T-cell (primary cell): ENCODE measurements at regions not wholly inside any gene's neighbourhood (a gene's known extent, or its start where the extent isn't known, plus 50 kb on each side); places are given as distances from the start of the nearest gene placed in this dataset.

Source experiments
- ATAC-seq, 4 experiments: fragments of 200-7000 bp in 3 of 4; fragments of 150-1000 bp in 1 of 4; cut with Tn5 transposase; replicated peaks in 1 of 4; 1 replicate in 3 of 4; 2 replicates in 1 of 4; pipeline ENCODE4 v1.10.0; 2021; ENCODE audit warnings: moderate library complexity in 3 of 4, mild to moderate bottlenecking in 2 of 4, moderate number of reproducible peaks in 1 of 4
- CTCF ChIA-PET, 2 donors: fragments of 300-600 bp; sonication (Branson Sonifier 250); formaldehyde crosslinking; loops; one replicate each; lab custom pipeline; 2022; ENCODE audit warnings: antibody characterized with exemption in 2 of 2; lab: Charles Lee
- POLR2A ChIA-PET, 2 donors: fragments of 300-600 bp; sonication (Branson Sonifier 250); formaldehyde crosslinking; loops; one replicate each; lab custom pipeline; 2022; ENCODE audit warnings: antibody characterized with exemption in 2 of 2; lab: Charles Lee
- DNase-seq, 35 experiments: peaks; one replicate each; pipeline versions ENCODE4 v3.0.0 to v3.0.0-alpha.2; 2013 to 2023
- H3K27ac ChIP-seq: one replicate; pipeline ENCODE4 v1.5.1; 2013; ENCODE audit warnings: low read length
- H3K27me3 ChIP-seq, 2 experiments: replicated peaks in 1 of 2; 1 replicate in 1 of 2; 2 replicates in 1 of 2; pipeline versions ENCODE4 v1.6.1 to v1.7.0; 2013; ENCODE audit warnings: low read length in 1 of 2, mixed read lengths in 1 of 2; ENCODE audit not compliant: control insufficient read depth in 2 of 2, insufficient read depth in 2 of 2; ENCODE audit errors: extremely low read depth in 1 of 2
- H3K36me3 ChIP-seq, 2 donors: 1 replicate in 1 of 2; 2 replicates in 1 of 2; pipeline versions ENCODE4 v1.6.1 to v1.7.0; 2013; ENCODE audit warnings: low read length in 1 of 2; ENCODE audit not compliant: control insufficient read depth in 2 of 2, insufficient read depth in 1 of 2; ENCODE audit errors: extremely low read depth in 1 of 2
- H3K4me1 ChIP-seq, 2 experiments: 1 replicate in 1 of 2; 2 replicates in 1 of 2; pipeline versions ENCODE4 v1.6.1 to v1.7.0; 2013; ENCODE audit warnings: low read length in 2 of 2, mixed read lengths in 1 of 2; ENCODE audit not compliant: insufficient read depth in 2 of 2, control insufficient read depth in 1 of 2; ENCODE audit errors: extremely low read depth in 1 of 2
- H3K4me3 ChIP-seq, 2 donors: 1 replicate in 1 of 2; 2 replicates in 1 of 2; pipeline versions ENCODE4 v1.5.1 to v1.7.0; 2013; ENCODE audit warnings: mild to moderate bottlenecking in 2 of 2, low read length in 1 of 2, moderate library complexity in 1 of 2; ENCODE audit not compliant: control insufficient read depth in 1 of 2; ENCODE audit errors: extremely low read depth in 1 of 2
- H3K9me3 ChIP-seq: 2 replicates; pipeline ENCODE4 v1.7.0; 2013
- H3K27ac Mint-ChIP-seq, 2 donors: one replicate each; pipeline ENCODE4 v1.8.0; 2020 to 2021; ENCODE audit warnings: mild to moderate bottlenecking in 2 of 2, mixed read lengths in 2 of 2
- H3K27me3 Mint-ChIP-seq, 2 donors: one replicate each; pipeline ENCODE4 v1.8.0; 2021 to 2022; ENCODE audit warnings: mixed read lengths in 2 of 2
- H3K36me3 Mint-ChIP-seq: one replicate; pipeline ENCODE4 v1.8.0; 2021; ENCODE audit warnings: mixed read lengths
- H3K4me1 Mint-ChIP-seq, 3 donors: one replicate each; pipeline ENCODE4 v1.8.0; 2020 to 2022; ENCODE audit warnings: mixed read lengths in 3 of 3, mild to moderate bottlenecking in 1 of 3
- H3K4me3 Mint-ChIP-seq, 3 donors: one replicate each; pipeline ENCODE4 v1.8.0; 2020 to 2022; ENCODE audit warnings: mild to moderate bottlenecking in 3 of 3, mixed read lengths in 3 of 3, moderate library complexity in 3 of 3
- H3K9me3 Mint-ChIP-seq, 3 donors: one replicate each; pipeline ENCODE4 v1.8.0; 2020 to 2022; ENCODE audit warnings: mixed read lengths in 3 of 3
- WGBS: methylation state at CpG from one replicate; pipeline ENCODE4 v1.1.5; 2013; ENCODE audit warnings: missing lambda C conversion rate; ENCODE audit not compliant: insufficient coverage; 5-methylcytosine and 5-hydroxymethylcytosine counted together

GRCh38 chr4:155592179-155592937 lies 74.3 kb upstream of the GUCY1A1 start:
- H3K4me3 ChIP-seq: no peak overlapping the region
- no peak overlapping the region for H3K4me3 Mint-ChIP-seq
- ATAC-seq (no peak), DNase-seq (no peak)
- no peak overlapping the region for H3K27ac Mint-ChIP-seq
- POLR2A ChIA-PET: no interaction called here
- peaks cover 0 to 7% (median 0%) of the 10 kb centered on the region in 3 donors for H3K9me3 Mint-ChIP-seq
- H3K36me3 ChIP-seq: no peaks in the 10 kb centered on the region
- peaks cover 0 to 7% of the 10 kb centered on the region in 2 donors for H3K27me3 Mint-ChIP-seq
- H3K4me1 ChIP-seq: no peaks in the 10 kb centered on the region
- no peaks in the 10 kb centered on the region for H3K4me1 Mint-ChIP-seq
- H3K9me3 ChIP-seq: no peaks in the 10 kb centered on the region
- CTCF ChIA-PET: interaction anchor here in 1 of 2 donors (0.6 kb wide), 1 partner anchor 153 kb away, joined by 8 read pairs; no protein-coding TSS in a partner anchor
- no peaks in the 10 kb centered on the region for H3K27me3 ChIP-seq
- no peaks in the 10 kb centered on the region for H3K36me3 Mint-ChIP-seq
- no CpG with 5 or more reads among the region's 3 CpGs for WGBS
- no peak overlapping the region for H3K27ac ChIP-seq

GRCh38 chr4:155591738-155592143 lies 74.9 kb upstream of the GUCY1A1 start:
- no peaks in the 10 kb centered on the region for H3K4me1 ChIP-seq
- no peaks in the 10 kb centered on the region for H3K36me3 ChIP-seq
- no peaks in the 10 kb centered on the region for H3K36me3 Mint-ChIP-seq
- ATAC-seq: no peak
- POLR2A ChIA-PET: no interaction called here
- no peak overlapping the region for H3K4me3 ChIP-seq
- CTCF ChIA-PET: no interaction called here
- no peak for DNase-seq
- H3K4me3 Mint-ChIP-seq: no peak overlapping the region
- peaks cover 0 to 7% of the 10 kb centered on the region in 2 donors for H3K27me3 Mint-ChIP-seq
- H3K9me3 Mint-ChIP-seq: peaks cover 0 to 7% (median 0%) of the 10 kb centered on the region in 3 donors
- no peaks in the 10 kb centered on the region for H3K4me1 Mint-ChIP-seq
- H3K27ac Mint-ChIP-seq: no peak overlapping the region
- H3K27ac ChIP-seq: no peak overlapping the region
- no peaks in the 10 kb centered on the region for H3K9me3 ChIP-seq
- no peaks in the 10 kb centered on the region for H3K27me3 ChIP-seq
- 97% methylated on average over 6 of the region's 6 CpGs for WGBS

GRCh38 chr4:155590796-155591585 lies 75.7 kb upstream of the GUCY1A1 start:
- DNase-seq (no peak), ATAC-seq (no peak)
- Histone ChIP-seq H3K27me3 (no peaks in the 10 kb centered on the region), H3K4me3 (no peak overlapping the region), H3K36me3 (no peaks in the 10 kb centered on the region), H3K9me3 (no peaks in the 10 kb centered on the region), H3K27ac (no peak overlapping the region), H3K4me1 (no peaks in the 10 kb centered on the region)
- ChIA-PET POLR2A (no interaction called here), CTCF (no interaction called here)
- no peak overlapping the region for H3K27ac Mint-ChIP-seq
- H3K36me3 Mint-ChIP-seq: no peaks in the 10 kb centered on the region
- H3K4me3 Mint-ChIP-seq: no peak overlapping the region
- H3K9me3 Mint-ChIP-seq: peaks cover 0 to 7% (median 0%) of the 10 kb centered on the region in 3 donors
- WGBS: 100% methylated on average over 1 of the region's 3 CpGs
- peaks cover 0 to 3% of the 10 kb centered on the region in 2 donors for H3K27me3 Mint-ChIP-seq
- H3K4me1 Mint-ChIP-seq: no peaks in the 10 kb centered on the region

- Histone ChIP-seq H3K27me3 (no peaks in the 10 kb centered on the region), H3K36me3 (no peaks in the 10 kb centered on the region), H3K27ac (no peak overlapping the region), H3K9me3 (no peaks in the 10 kb centered on the region), H3K4me3 (no peak overlapping the region), H3K4me1 (peaks cover 0 to 3% of the 10 kb centered on the region in 2 experiments)
- no peak overlapping the region for H3K4me3 Mint-ChIP-seq
- no peaks in the 10 kb centered on the region for H3K36me3 Mint-ChIP-seq
- peaks cover 0 to 3% of the 10 kb centered on the region in 2 donors for H3K27me3 Mint-ChIP-seq
- peaks cover 3 to 5% (median 3%) of the 10 kb centered on the region in 3 donors for H3K4me1 Mint-ChIP-seq
- POLR2A ChIA-PET: no interaction called here
- no peak for ATAC-seq
- H3K9me3 Mint-ChIP-seq: peaks cover 0 to 7% (median 1%) of the 10 kb centered on the region in 3 donors
- H3K27ac Mint-ChIP-seq: no peak overlapping the region
- no CpG with 5 or more reads among the region's 2 CpGs for WGBS
- CTCF ChIA-PET: no interaction called here
- DNase-seq: no peak
These were observed 78.2 kb upstream of the GUCY1A1 start for GRCh38 chr4:155588437-155588836.

GRCh38 chr4:155587766-155588165 lies 78.9 kb upstream of the GUCY1A1 start:
- CTCF ChIA-PET: no interaction called here
- DNase-seq (no peak), ATAC-seq (no peak)
- Histone ChIP-seq H3K4me3 (no peak overlapping the region), H3K4me1 (peaks cover 0 to 4% of the 10 kb centered on the region in 2 experiments), H3K9me3 (no peaks in the 10 kb centered on the region), H3K27me3 (no peaks in the 10 kb centered on the region), H3K27ac (no peak overlapping the region), H3K36me3 (no peaks in the 10 kb centered on the region)
- H3K4me3 Mint-ChIP-seq: no peak overlapping the region
- H3K9me3 Mint-ChIP-seq: peaks cover 0 to 7% (median 6%) of the 10 kb centered on the region in 3 donors
- WGBS: 85% methylated on average over 3 of the region's 3 CpGs
- POLR2A ChIA-PET: no interaction called here
- H3K27me3 Mint-ChIP-seq: peaks cover 0 to 3% of the 10 kb centered on the region in 2 donors
- no peaks in the 10 kb centered on the region for H3K36me3 Mint-ChIP-seq
- no peak overlapping the region for H3K27ac Mint-ChIP-seq
- peaks cover 9 to 11% (median 10%) of the 10 kb centered on the region in 3 donors for H3K4me1 Mint-ChIP-seq

GRCh38 chr4:155582971-155583437 lies 83.6 kb upstream of the GUCY1A1 start:
- WGBS: 0% methylated on average over 3 of the region's 4 CpGs
- Mint-ChIP-seq H3K36me3 (no peaks in the 10 kb centered on the region), H3K27me3 (no peaks in the 10 kb centered on the region), H3K27ac (no peak overlapping the region), H3K4me3 (peak overlapping the region in 1 of 3 donors; percentile 41), H3K4me1 (peaks cover 10 to 12% (median 11%) of the 10 kb centered on the region in 3 donors), H3K9me3 (peaks cover 0 to 6% (median 0%) of the 10 kb centered on the region in 3 donors)
- peak in 2 of 4 experiments; percentile 57 to 85 for ATAC-seq
- no peak overlapping the region for H3K4me3 ChIP-seq
- peak in 3 of 35 experiments; percentile 0 to 20 (median 1) for DNase-seq
- ChIA-PET POLR2A (no interaction called here), CTCF (no interaction called here)
- H3K27ac ChIP-seq: no peak overlapping the region
- H3K4me1 ChIP-seq: peaks cover 0 to 4% of the 10 kb centered on the region in 2 experiments
- no peaks in the 10 kb centered on the region for H3K36me3 ChIP-seq
- H3K27me3 ChIP-seq: no peaks in the 10 kb centered on the region
- H3K9me3 ChIP-seq: no peaks in the 10 kb centered on the region
